Dedifferentiated amniotic fluid mesenchymal stem cell (primary cell): ENCODE measurements at regions not wholly inside any gene's neighbourhood (a gene's known extent, or its start where the extent isn't known, plus 50 kb on each side); places are given as distances from the start of the nearest gene placed in this dataset.

Source experiments
- DNase-seq: peaks from one replicate; pipeline ENCODE4 v3.0.0-alpha.2; 2016; ENCODE audit errors: extremely low spot score

GRCh38 chr10:29069941-29070340 is 218.9 kb upstream of the LYZL1 start:
- DNase-seq = no peak

- DNase-seq = no peak
Measured at GRCh38 chr10:29078919-29079318, 210.0 kb upstream of the LYZL1 start.

GRCh38 chr10:29081231-29081630 is 207.6 kb upstream of the LYZL1 start:
- no peak for DNase-seq

- DNase-seq = no peak
Measured at GRCh38 chr10:29081951-29082685, 206.8 kb upstream of the LYZL1 start.

GRCh38 chr10:29083096-29083495 is 205.8 kb upstream of the LYZL1 start:
- DNase-seq = no peak

GRCh38 chr10:29084681-29085307 is 204.1 kb upstream of the LYZL1 start:
- no peak for DNase-seq

- DNase-seq = no peak
Measured at GRCh38 chr10:29089091-29089490, 199.8 kb upstream of the LYZL1 start.

- no peak for DNase-seq
Measured at GRCh38 chr10:29096303-29096824, 192.5 kb upstream of the LYZL1 start.

DNA sequence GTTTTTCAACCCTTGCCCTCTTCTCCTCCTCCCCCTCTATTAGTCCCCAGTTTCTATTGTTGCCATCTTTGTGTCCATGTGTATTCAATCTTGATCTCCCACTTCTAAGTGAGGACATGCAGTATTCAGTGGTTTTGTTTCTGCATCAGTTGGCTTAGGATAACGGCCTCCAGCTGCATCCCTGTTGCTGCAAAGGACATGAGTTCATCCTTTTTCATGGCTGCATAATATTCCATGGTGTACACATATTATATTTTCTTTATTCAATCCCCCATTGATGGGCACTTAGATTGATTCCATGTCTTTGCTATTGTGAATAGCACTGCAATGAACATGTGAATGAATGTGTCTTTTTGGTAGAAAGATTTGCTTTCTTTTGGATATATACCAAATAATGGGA is 190.4 kb upstream of the LYZL1 start:
- DNase-seq = no peak

GRCh38 chr10:29099001-29099400 is 189.9 kb upstream of the LYZL1 start:
- DNase-seq = no peak

DNA sequence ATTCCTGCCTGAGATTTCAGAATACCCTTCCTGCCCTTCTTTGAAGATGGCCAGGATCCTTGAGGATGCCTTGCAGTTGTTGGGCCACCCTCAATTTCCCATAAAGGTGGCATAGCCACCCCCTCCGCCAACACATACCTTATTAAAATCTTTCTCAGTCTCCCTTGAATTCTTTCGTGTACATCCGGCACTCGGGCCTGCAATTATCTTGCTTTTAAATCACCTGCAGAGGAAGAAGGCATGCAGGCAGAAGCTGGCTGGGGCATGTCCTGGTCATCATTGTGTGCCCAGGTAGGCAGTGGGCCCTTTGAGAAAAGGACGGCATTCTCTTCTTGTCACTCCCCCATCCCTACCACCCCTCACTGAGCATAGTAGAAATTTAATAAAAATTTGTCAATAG is 189.5 kb upstream of the LYZL1 start:
- no peak for DNase-seq

- DNase-seq = no peak
Measured at GRCh38 chr10:29100505-29100904, 188.4 kb upstream of the LYZL1 start.

- DNase-seq = no peak
Measured at GRCh38 chr10:29102233-29102632, 186.6 kb upstream of the LYZL1 start.

GRCh38 chr10:29102636-29103035 is 186.2 kb upstream of the LYZL1 start:
- DNase-seq = no peak

DNA sequence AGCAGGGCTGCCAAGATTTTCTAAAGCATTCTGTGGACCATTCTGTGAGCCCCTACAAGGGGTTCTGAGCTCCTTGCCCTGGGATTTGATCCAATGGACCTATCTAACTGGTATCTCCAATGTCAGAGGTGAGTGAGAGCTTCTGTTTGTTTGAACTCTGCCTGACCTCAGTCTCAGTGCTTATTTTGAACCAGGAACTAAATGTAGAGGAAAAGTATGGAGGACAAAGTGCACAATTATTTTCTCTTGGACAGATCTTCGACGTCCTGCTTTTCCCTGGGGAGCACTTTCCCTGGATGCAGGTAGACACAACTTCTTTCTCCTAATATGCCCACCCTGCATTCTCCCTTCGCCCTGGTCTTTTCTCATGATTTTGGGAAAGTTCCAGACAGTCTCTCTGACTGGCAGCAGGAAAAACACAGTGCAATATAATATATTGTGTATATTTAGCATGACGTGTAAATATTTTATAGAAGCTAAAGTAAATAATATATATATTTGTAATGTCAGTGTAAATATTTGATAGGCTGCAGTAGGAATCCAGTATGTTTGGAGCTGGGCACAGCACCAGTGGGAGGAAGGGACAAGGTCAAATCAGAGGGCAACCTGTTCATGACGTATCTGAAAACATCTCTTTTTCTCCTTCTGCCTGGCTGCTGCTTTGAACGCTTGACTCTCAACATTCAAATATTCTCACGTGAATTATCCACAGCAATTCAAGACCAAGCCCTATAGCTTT is 184.0 kb upstream of the LYZL1 start:
- no peak for DNase-seq

DNA sequence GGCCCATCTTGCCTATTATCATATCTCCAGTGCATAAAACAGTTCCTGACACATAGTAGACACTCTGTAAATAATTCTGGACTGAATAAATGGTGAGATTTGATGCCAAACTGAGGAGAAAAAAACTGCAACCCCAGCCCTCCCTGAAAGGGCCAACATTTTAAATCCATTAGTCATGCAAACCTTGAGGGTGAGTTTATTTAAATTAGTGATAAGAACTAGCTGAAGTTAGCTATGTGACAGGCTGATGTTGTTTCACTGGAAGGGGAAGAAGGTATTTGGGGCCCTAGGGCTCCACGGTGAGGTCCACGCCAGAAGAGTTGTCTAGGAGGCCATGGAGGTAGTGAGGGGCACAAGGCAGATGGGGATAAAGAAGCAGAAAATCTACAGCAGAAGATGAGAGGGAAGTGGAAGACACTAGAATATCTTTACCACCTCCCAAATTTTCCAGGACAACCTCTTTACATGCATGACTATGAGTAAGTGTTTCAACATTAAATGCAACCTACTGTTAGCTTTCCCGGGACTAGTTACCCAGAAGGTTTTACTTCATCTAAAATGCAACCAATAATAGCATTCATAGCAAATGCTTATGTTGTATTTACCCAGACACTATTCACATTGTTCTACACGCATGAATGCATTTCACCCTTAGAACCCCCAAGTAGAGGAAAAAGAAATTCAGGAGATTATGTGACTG is 183.2 kb upstream of the LYZL1 start:
- DNase-seq = peak; percentile 54

- DNase-seq = no peak
Measured at GRCh38 chr10:29106287-29106686, 182.6 kb upstream of the LYZL1 start.

GRCh38 chr10:29107866-29108498 is 180.9 kb upstream of the LYZL1 start:
- no peak for DNase-seq

GRCh38 chr10:29109707-29110571 is 178.9 kb upstream of the LYZL1 start:
- DNase-seq = no peak

DNA sequence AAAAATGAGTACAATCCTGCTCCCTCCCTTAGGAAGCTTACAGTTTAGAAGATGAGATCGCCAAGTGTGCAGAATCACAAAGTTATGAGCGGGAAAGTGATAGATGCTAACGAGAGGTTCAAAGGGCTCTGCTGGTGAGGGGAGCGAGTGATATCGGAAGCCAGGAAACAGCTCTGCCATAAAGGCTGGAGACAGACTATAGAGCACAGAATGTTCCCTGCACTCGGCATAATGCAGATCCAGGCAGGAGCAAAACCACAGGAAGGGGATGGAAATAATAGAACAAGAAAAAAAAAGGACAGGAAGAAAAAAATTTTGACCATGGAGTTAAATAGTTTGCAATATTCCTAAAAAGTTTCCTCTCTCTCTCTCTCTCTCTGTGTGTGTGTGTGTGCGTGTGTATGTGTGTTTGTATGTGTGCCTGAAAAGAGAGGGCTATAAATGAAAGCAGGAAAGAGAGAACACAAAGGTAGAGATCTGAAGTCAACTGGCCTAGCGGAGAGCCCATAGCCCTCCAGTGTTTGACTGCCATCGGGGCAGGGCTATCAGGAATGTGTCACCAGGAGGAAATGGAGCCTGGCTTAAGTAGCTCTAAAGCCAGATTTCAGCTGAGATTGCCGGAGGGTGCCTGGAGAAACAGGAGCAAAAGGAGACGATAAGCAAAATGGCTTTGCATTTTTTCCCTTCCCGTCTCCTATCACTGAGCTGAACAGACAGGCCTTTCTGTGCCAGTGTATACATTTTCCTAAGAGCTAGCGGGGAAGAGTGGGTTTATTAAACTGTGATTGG is 175.8 kb upstream of the LYZL1 start:
- DNase-seq = no peak
